ENCODE measurements at regions not wholly inside any gene's neighbourhood (a gene's known extent, or its start where the extent isn't known, plus 50 kb on each side); places are given as distances from the start of the nearest gene placed in this dataset.

GRCh38 chr18:8538935-8539334, 70.3 kb upstream of the RAB12 start:
- DNase-seq = no peak

DNA sequence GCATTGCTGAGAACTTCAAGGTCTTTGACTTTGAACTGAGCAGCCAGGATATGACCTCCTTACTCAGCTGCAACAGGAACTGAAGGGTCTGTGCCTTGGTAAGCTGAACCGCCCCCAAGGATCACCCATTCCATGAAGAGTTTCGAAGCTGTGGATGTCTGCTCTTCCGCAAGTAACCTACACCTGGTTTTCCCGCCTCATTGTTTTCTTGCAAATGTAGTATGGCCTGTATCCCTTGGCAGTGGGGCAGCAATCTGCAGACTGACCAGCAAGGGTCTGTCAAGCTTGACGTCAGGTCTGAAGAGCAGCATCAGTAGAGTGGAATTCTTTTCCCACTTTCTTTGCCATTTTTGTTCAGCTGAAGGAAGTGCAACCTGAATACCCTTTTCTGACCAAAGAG, 62.6 kb upstream of the RAB12 start:
- DNase-seq = no peak

GRCh38 chr18:8548186-8548585, 61.1 kb upstream of the RAB12 start:
- no peak for DNase-seq

DNA sequence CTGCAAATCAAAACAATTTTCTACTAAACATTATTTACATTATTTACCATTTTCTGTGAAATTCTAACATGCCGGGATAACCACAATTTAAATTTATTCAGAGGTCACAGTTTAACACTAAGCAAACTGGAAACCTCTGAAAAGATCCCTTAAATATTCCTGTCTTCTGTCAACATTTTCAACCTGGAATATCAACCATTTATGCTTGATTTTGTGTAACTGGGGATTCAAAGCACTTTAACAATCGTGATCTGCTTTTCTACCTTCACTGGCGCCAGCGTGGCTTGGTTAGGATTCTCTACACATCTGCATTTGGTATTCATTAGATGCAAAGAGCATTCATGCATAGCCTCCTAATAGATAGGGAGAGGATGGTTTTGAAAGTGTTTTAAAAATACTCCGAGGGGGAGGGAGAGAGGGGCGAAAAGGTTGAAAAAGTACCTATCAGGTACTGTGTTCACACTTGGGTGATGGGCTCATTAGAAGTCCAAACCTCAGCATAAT, 59.9 kb upstream of the RAB12 start:
- no peak for DNase-seq

DNA sequence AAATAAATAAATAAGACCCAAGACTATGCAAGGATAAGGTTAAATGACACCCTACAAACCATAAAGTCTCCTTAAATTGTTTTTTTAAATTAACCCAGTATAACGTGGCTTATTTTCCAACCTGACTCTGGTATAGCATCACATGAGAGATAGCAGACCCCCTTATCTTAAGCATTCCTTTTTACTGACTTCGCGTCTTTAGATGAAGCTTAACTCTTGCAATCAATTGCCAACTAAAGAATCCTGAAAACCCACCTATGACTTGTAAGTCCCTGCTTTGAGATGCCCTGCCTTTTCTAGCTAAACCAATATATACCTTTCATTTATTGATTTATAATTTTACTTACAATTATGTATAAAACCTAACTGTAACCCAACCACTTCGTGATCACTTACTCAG, 57.1 kb upstream of the RAB12 start:
- DNase-seq = no peak

DNA sequence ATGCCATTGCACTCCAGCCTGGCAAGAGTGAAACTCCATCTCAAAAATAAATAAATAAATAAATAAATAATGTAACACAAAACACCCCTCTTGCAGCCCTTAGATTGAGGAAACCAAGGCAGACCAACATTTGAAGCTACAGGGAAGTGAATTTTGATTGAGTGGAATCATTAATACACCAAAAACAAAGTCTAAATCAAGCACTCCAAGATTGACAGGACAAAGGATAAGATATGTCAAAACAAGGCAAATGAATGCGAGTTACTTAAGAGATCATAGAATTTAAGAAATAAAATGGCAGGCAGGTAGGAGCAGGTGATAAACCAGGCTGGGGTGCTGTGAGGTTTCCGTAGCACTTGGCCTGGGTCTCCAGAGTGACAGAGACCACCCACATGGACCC, 54.9 kb upstream of the RAB12 start:
- DNase-seq = no peak

DNA sequence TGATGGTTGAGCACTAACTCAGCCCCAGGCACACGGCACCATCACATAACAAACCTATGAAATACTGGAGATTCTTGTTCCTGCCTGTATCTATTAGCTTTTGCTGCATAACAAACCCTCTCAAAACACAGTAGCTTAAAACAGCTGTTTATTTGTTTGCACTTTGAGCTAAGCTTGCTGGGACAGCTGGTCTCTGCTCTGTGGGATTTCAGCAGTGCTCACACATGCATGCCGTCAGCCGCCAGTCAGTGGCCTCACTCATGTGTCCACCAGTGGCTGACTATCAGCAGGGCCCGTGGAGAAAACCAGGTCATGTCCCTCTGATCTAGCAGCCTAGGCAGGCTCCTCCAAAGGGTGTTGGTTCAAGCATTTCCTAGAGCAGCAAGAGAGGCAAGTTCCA, 52.8 kb upstream of the RAB12 start:
- DNase-seq = no peak

Measured in NCI-H2029 (cell line).